ENCODE measurements at regions not wholly inside any gene's neighbourhood (a gene's known extent, or its start where the extent isn't known, plus 50 kb on each side); places are given as distances from the start of the nearest gene placed in this dataset.

DNA sequence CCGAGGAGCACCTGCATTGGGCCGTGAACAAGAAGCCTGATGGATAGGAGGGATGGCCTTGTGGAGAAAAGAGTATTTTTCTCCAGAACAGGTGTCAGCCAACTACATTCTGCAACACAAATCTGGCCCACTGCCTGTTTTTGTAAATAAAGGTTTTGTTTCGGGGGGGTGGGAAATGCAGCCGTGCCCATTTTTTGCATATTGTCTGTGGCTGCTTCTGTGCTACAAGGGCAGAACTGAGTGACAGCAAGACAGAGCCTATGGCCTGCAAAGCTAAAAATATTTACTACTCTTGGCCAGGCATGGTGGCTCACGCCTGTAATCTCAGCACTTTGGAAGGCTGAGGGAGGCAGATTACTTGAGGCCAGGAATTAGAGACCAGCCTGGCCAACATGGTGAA, 95.9 kb upstream of the AKAP13 start:
- TF ChIP-seq, protein P1, sequence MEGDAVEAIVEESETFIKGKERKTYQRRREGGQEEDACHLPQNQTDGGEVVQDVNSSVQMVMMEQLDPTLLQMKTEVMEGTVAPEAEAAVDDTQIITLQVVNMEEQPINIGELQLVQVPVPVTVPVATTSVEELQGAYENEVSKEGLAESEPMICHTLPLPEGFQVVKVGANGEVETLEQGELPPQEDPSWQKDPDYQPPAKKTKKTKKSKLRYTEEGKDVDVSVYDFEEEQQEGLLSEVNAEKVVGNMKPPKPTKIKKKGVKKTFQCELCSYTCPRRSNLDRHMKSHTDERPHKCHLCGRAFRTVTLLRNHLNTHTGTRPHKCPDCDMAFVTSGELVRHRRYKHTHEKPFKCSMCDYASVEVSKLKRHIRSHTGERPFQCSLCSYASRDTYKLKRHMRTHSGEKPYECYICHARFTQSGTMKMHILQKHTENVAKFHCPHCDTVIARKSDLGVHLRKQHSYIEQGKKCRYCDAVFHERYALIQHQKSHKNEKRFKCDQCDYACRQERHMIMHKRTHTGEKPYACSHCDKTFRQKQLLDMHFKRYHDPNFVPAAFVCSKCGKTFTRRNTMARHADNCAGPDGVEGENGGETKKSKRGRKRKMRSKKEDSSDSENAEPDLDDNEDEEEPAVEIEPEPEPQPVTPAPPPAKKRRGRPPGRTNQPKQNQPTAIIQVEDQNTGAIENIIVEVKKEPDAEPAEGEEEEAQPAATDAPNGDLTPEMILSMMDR (IDR thresholded peaks at IDR 0.05), result no peak

DNA sequence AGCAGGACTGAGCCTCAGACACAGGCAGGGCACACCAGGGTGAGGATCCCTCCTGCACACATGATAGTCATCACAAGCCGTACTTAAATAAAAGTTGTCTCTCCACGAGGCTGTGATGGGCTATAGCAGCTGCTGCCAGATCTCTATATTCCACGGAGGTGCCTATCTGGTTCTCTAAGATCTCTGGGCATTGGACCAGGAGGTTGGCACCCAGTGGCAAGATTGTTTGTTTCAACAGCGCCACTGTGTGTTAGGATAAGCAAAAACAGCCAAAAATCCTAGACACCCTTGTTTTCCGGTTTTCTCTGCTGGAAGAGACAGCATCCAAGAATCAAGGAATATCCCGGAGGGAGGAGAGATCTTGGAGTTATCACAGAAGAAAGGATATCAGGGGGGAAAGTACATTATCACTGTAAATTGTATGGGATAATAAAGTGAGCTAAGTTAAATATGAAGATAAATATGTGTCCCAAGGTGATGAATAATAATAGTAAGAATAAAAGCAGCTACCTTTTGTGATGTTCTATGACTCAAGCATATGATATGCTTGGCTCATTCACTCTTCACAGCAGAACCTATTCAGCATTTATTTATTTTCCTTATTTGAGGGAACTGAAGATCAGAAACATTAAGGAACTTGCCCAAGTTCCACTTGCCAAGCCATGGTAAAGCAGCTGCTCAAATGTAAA, 90.6 kb upstream of the AKAP13 start:
- TF ChIP-seq, protein P1 (IDR thresholded peaks at IDR 0.05), result peak; percentile 73

DNA sequence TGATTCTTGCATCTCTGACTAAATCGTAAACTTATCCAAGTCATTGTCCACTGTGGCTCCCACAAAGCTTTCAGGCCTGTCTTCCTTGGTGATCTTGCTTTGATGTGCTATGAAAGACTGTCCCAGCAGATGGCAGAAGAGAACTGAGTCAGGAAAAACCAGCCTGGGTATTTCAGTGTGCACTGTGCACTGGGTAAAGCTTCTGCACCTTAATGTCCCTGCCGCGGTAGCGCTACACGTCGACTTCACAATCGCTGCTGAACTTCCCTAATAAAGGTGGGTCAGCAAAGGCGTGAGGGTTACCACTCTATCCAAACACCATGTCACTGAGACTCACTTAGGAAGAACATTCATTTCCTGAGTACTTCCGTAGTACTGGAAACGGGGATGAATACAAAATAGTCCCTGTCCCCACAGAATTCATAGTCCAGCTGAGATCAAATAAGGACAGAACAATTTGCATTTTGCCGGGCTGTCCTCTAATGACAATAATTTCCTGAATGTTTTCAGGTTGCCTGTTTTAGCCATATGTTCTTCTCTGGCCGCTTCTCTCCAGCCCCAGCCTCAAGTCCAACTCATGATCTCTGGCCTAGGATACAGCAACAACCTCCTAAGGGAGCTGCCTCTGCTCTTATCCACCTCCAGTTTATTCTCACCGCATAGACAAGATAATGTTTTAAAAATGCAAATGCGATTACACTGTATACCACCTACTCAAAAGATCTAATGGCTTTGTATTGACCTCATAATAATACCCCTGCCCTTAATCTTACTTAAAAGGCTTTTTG, 83.6 kb upstream of the AKAP13 start:
- TF ChIP-seq, protein P1 (IDR thresholded peaks at IDR 0.05), result peak; percentile 77

DNA sequence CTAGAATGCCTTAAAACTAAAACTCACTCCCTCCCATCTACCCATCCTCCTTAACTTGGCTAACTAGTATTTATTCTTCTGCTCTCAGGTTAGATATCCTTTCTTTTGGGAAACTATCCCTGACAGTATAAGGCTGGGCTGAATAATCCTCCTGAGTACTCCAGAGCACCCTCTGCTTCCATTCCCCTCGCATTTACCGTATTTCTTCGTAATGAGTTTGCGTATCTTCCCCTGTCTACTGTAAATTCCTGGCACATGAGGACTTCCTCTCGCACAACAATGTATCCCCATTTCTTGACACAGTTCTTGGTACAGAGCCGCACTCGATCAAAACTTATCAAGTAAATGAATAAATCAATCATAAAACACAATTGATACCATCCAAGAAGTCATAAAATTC, 82.9 kb upstream of the AKAP13 start:
- TF ChIP-seq, protein P1 (IDR thresholded peaks at IDR 0.05), result no peak

DNA sequence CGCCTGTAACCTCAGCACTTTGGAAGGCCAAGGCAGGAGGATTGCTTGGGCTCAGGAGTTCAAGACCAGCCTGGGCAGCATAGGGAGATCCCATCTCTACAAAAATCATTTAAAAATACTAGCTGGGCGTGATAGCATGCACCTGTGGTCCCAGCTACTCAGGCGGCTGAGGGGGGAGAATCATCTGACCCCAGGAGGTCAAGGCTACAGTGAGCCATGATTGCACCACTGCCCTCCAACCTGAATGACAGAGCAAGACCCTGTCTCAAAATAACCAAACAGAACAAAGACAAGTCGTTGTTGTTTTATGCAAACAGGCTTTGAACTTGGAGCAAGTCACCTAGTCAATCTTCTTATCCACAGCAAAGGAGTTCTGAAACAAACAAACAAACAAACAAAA, 82.0 kb upstream of the AKAP13 start:
- TF ChIP-seq, protein P1 (IDR thresholded peaks at IDR 0.05), result no peak

DNA sequence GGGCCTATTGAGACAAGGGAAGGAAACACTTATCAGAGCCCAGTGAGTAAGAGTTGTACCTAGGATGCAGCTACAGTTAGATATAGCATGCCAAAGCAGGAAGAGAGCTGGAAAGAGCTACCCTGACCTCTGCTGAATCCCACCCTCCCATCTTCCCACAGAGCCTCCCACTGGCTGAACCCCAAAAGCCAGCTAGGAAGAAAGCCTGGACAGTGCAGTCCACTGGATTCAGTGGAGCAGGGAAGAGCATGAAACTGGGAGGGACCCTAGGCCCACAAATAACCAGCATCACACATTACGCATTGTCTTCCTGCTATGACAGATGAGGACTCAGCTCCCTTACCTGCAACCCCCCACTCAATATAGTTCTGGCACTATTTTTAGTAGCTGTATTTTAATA, 81.5 kb upstream of the AKAP13 start:
- TF ChIP-seq, protein P1 (IDR thresholded peaks at IDR 0.05), result no peak

DNA sequence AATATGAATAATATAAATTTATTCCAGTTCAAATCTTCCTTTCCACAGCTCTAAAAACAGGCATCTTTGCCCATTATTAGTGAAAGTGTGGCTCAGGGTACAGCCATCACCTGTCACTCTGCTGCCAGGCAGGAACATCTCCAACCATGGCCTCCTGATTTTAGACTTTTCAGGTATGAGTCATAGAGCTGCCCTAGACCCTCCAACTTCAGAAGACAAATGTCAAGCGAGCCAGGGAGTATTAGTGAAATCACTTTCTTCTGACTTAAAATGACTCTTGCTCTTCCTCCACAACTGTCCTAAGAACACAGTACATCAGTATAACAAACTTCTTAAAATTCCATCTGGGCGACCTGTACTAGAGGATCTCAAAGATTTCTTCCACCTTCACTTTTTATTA, 78.1 kb upstream of the AKAP13 start:
- TF ChIP-seq, protein P1 (IDR thresholded peaks at IDR 0.05), result no peak
